ENCODE measurements at regions not wholly inside any gene's neighbourhood (a gene's known extent, or its start where the extent isn't known, plus 50 kb on each side); places are given as distances from the start of the nearest gene placed in this dataset.
"Not testable (repeated sequence)": the region's sequence is repeated elsewhere in the genome, so short reads cannot be mapped to it uniquely, and the experiment has no call there.

DNA sequence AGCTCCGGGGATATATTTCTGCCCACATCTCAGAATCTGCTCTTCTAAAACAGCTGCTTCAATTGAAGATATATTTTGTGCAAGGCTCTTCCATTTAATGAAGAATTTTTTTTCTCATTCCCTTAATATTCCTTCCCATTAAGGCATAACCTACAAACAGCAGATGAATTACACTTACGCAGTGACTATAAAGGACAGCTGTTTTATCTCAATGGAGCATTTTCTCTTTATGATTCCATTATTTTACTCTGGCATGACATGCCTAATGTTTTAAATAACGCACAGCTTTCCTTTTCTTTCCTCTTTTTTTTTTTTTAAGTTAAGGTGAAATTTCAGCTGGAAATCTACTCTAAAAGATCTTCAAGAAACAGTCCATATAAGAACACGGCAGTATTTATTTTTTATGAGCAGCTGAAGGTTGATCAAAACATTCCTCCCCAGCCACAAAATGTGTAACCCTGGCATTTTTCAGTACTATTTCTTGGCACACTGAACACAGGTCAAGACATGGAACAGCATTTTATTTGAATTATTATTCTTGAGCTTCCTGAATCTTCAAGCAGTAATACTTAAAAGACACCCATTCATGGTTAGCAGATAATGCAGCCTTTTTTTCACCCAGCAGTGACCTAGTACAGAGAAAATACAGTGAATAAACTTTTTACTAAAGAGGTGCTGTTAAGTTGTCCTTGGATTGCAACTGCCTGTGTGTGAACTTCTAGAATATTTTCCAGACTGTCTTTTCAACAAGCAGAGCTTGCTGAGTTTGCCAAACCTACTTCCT, 118.1 kb upstream of the FOXN3 start:
- in situ Hi-C loops (cut with HindIII; ENCODE audit: low sequenced_read_pairs) = no loop called here

DNA sequence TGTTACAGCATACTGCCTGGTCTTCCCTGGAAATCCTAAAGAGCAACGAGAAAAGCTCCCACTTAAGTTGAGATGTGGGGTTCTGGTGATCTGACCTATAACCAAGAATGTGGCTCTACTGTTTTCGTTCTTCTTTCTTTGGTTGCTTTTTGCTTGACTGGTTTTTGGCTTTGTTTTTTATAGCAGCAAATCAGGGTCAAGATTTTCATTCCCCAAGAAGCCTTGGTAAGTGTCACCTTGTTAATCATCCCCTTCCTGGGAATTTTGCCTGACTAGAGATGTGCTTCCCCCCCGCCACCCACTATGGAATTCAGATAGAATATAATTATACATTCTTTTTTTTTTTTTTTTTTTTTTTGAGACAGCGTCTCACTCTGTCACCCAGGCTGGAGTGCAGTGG, 116.7 kb upstream of the FOXN3 start:
- in situ Hi-C loops (cut with HindIII; ENCODE audit: low sequenced_read_pairs) = no loop called here

DNA sequence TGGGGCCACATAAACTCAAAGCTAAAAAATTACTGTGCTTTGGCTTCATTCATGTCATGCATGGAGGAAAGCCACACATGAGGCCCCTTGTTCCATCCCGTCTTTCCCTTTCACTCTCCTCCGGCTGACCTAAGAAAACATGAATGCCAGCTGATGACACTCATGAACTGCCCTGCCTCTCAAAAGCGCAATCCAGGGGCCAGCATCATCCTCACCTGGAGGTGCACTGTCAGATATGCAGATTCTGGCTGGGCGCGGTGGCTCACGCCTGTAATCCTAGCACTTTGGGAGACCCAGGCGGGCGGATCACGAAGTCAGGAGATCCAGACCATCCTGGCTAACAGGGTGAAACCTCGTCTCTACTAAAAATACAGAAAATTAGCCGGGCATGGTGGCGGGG, 116.1 kb upstream of the FOXN3 start:
- in situ Hi-C loops (cut with HindIII; ENCODE audit: low sequenced_read_pairs) = no loop called here

DNA sequence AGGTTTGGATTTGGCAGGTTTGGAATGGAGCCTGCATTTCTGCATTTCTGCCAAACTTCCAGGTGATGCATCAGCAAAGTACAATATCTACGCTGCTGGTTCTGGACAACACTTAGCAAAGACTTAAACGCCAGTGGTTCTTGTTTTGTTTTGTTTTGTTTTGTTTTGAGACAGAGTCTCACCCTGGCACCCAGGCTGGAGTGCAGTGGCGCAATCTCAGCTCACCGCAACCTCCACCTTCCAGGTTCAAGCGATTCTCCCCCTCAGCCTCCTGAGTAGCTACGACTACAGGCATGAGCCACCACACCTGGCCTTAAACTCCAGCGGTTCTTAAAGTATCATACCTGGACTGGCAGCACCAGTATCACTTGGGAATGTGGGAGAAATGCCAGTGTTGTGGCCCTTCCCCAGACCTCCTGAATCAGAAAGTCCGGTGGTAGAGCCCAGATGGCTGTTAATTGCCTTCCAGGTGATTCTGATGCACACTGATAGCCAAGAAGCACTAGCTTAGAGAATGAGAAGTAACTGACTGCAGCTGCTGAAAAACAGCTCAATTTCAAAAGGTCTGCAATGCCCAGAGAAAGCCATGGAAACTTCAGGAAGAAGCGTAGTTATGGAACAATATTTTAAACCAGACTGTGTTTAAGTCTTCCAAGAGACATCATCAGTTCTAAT, 114.8 kb upstream of the FOXN3 start:
- in situ Hi-C loops (cut with HindIII; ENCODE audit: low sequenced_read_pairs) = no loop called here

DNA sequence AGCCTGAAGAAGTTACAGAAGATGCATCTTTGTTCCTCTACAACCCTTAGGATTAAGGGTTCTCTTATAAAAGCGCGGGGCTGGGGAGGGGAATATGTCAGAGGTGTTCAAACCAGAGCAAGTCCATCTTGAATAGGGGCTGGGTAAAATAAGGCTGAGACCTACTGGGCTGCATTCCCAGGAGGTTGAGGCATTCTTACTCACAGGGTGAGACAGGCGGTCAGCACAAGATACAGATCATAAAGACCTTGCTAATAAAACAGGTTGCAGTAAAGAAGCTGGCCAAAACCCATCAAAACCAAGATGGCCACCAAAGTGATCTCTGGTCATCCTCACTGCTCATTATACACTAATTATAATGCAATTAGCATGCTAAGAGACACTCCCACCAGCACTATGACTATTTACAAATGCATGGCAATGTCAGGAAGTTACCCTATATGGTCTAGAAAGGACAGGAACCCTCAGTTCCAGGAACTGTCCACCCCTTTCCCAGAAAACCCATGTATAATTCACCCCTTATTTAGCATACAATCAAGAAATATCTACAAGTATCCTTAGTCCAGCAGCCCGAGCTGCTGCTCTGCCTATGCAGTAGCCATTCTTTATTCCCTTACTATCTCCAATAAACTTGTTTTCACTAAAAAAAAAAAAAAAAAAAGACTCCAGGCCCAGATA, 108.1 kb upstream of the FOXN3 start:
- in situ Hi-C loops (cut with HindIII; ENCODE audit: low sequenced_read_pairs) = no loop called here

DNA sequence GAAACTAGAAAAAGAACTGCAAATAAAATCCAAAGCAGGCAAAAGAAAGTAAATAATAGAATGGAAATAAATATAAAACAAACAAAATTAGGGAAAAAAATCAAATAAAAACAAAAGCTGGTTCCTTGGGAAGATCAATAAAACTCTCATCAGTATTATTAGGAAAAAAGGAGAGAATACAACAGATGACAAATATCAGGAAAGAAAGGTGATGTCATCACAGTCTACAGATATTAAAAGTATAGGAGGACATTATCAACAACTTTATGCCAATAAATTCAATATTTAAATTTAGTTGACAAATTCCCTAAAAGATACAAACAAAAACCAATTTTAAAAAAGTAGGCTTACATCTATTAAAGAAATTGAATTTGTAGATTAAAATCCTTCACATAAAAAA, 107.4 kb upstream of the FOXN3 start:
- in situ Hi-C loops (cut with HindIII; ENCODE audit: low sequenced_read_pairs) = no loop called here

DNA sequence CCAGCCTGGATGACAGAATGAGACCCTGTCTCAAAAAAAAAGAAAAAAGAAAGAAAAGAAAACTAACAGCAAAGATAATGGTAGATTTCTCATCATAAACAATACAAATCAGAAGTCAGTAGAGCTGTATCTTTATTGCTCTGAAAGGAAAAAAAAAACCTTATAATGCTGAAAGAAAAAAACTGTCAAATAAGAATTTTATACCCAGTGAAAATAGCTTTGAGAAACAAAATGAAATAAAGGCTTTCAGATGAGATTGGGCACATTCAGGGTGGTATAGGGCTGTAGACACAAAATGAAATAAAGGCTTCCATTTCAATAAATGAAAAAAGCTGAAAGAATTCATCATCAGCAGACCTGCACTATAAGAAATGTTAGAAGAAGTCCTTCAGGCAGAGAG, 105.0 kb upstream of the FOXN3 start:
- in situ Hi-C loops (cut with HindIII; ENCODE audit: low sequenced_read_pairs) = no loop called here

DNA sequence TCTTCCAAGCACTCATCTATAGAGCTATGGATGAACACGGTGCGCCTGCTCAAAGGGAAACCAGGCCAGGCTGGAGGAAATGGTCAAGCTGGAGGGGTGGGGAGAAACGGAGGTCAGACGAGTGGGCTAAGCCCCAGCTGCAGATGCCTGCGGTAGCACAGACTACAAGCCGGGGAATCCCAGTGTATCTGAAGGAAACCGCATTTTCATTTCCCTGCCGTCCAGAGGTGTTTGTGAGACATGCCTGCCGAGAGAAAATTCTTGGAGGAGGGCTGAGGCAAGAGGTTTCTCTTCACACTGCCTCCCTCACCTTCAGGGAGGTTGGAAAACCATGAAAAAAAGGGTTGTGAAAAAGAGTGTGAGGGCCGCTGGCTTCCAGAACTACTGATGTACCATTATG, 102.0 kb upstream of the FOXN3 start:
- in situ Hi-C loops (cut with HindIII; ENCODE audit: low sequenced_read_pairs) = no loop called here

DNA sequence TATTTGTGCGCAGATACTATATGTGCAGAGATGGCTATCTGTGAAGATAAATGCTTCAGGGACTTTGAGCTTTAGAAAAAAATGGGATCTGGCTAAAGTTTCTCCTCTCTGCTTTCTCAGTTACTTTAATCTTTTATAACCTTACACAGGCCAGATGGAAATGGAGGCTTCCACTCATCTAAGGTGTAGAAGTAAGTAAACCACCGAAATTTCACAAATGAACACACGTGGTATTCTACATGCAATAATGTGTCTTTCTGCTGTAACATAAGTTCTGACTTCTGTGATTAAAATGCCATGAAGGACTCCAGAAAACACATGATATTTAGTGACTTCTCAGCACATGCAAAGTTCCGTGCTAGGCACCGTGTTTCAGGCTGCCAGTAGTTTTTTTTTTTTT, 99.1 kb upstream of the FOXN3 start:
- in situ Hi-C loops (cut with HindIII; ENCODE audit: low sequenced_read_pairs) = no loop called here

DNA sequence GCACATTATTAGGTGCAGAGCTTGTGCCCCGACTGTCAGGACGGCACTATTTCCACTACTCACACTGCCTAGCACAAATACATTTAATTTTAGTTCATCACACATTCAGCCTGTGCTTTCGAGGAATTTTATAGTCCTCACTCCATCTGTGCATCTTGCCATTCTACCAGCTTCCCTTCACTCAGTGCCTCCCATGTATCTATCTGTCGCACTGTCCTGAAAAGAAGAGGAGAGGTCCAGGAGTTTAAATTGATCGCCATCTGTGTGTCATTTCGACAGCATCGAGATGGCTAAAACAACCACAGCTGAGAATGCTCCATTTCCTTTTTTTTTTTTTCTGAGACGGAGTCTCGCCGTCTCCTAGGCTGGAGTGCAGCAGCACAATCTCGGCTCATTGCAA, 97.6 kb upstream of the FOXN3 start:
- in situ Hi-C loops (cut with HindIII; ENCODE audit: low sequenced_read_pairs) = no loop called here

DNA sequence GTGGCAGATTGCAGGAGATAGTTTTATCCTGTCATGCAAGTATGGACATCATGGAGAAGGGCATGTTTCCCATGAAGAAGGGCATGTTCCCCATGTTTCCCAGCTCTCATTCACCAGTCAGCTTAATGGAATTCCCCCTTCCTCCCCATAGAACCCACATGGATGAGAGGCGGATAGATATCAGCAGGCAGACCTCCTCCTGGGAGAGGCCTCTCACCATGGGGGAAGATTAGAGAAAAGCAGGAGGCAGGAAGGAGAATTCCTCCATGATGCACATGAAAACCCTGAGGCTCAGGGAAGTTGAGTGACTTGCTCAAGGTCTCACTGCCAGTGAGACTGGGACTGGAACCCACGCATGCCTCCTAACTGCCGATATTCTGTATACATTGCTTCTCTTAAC, 92.9 kb upstream of the FOXN3 start:
- in situ Hi-C loops (cut with HindIII; ENCODE audit: low sequenced_read_pairs) = no loop called here

DNA sequence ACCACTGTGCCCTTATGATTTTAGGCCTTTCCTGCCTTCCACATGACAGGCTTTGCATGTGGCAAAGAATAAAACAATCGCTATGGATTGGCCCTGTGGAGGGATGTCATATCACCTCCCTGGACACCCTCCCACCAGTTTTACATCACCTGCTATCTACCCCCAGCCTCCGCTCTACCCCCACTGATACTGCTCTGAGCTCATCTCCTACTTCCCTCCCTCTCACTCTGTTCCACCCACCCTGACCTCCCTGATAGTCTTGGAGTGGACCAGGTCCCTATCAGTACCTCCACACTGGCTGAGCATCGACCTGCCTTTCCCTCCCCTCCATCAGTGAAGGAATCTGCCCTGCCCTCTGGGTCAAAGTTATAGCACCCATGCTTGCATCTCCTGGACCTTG, 91.8 kb upstream of the FOXN3 start:
- in situ Hi-C loops (cut with HindIII; ENCODE audit: low sequenced_read_pairs) = no loop called here

DNA sequence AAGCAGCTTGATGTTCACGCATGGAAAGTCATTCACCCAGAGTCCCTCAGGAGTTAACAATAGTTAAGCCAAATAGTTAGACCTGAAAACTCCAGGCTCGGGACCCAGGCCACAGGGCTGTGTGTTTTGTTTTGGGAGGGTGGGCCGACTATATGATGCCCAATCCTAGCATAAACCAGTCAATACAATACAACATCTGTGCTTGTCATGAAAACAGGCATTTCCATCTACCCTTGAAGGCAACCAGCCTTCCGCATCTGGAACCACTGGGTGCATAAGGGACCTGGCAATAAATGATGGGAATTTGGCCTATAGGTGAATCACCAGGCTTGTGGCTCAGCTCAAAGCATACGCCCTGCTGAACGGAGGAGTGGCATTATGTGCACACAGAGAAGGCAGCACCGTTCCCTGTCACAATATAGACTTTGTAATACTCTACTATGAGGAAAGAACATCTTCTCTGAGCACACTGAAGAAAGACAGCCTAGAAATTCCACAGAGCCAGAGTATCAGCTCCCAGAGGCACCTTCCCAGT, 91.0 kb upstream of the FOXN3 start:
- in situ Hi-C loops (cut with HindIII; ENCODE audit: low sequenced_read_pairs) = no loop called here

DNA sequence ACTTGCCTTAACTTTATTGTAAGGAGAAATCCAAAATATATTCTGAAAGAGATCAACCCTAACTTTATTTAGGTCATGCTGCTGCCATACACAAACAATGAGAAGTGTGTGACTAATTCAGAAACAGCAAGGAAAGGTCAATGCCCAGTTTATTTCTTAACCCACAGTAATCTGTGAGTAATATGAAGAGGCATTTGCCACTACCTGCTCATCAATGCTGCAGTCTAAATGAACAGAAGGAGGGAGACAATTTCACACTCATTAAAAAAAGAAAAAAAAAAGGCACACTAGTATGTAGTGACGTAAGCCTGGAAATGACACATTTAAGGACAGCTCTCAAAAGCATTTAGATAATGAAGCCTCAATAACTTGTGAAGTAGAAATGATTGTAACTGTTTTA, 90.5 kb upstream of the FOXN3 start:
- in situ Hi-C loops (cut with HindIII; ENCODE audit: low sequenced_read_pairs) = no loop called here

DNA sequence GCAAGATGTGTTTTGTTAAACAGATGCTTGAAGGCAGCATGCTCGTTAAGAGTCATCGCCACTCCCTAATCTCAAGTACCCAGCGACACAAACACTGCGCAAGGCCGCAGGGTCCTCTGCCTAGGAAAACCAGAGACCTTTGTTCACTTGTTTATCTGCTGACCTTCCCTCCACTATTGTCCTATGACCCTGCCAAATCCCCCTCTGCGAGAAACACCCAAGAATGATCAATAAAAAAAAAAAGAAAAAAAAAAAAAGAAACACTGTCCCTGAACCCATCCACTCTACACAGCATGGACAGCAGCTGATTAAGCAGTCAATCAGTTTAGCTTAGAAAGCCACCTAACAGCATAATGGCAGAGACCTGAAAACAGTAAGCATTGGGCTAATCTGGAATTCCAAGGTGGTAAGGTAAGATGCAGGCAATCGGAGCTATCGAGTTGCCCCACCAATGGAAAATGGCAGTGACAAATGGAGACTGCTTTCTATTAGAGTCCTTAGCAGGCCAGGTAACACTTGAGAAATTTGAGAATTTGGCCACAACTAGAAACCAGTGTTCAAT, 89.9 kb upstream of the FOXN3 start:
- in situ Hi-C loops (cut with HindIII; ENCODE audit: low sequenced_read_pairs) = not testable (repeated sequence)

DNA sequence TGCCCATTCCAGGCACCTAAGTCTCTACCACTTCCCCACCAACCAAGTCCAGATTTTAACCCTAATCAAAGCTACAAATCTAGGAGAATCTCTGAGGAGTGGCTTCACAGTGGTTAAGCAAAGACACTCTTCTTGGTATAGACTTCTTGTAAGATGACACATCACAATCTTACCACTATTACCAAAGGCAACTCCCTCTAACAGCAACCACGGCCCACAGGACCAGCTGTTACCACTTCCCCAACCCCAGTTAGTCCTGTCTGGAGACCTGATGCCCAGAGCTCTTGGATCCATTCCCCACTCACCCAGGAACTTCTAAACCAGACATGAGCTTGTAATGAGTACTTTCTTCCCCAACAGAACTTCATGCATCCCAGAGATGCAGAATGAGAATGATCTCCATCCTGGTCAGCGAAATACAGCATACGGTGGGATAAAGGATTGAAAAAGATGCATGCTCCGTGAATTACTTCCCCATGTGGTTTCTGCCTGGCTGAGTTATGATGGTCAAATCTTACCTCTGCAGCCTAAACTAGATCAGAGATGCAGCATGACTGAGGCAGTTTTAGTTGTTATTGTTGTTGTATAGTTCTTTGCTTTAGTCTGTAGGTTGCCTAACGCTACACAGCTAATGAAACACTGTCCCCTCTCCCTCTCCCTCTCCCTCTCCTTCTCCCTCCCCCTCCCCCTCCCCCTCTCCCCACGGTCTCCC, 87.7 kb upstream of the FOXN3 start:
- in situ Hi-C loops (cut with HindIII; ENCODE audit: low sequenced_read_pairs) = no loop called here

DNA sequence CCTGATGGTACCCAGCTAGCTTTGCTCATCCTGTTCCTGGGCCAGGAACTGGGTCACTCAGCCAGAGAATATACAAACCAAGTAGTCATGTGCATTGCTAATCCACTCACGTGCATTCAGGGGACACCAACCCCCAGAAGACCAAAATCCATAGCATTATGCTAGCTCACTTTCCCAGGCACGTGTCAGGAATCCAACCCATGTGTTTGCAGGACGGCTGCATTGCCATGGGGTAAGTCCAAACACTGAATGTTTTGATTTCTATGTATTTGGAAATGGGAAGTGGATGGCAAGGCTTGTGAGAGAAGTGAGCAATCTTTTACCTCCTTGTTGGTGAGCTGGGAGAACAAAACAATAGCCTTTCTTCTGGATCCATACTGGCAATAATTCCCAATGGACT, 87.1 kb upstream of the FOXN3 start:
- in situ Hi-C loops (cut with HindIII; ENCODE audit: low sequenced_read_pairs) = no loop called here

DNA sequence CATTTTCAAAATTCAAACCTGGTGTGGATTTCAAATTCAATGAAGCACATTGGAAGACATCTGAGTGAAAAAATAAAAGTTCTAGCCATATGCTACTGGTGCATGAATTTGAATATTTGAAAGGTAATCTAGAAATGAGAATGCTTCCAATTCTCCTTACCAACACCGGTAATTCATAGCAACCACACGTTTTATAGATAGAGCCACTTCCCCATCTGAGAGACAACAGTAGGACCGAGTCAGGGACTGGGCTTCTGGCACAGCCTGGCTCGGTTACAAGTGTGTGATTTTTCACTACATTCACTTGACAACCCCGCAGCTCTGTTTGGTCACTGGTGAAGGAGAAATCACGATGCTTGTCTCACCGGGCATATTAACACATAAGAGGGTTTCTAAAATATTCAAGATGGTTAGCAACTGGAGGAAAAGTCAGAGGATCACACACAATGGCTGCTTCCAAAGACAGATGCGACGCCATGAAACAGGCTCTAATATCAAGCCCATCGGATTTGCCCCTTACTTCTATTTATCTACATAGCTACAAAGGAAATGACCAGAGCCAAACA, 86.5 kb upstream of the FOXN3 start:
- in situ Hi-C loops (cut with HindIII; ENCODE audit: low sequenced_read_pairs) = no loop called here

DNA sequence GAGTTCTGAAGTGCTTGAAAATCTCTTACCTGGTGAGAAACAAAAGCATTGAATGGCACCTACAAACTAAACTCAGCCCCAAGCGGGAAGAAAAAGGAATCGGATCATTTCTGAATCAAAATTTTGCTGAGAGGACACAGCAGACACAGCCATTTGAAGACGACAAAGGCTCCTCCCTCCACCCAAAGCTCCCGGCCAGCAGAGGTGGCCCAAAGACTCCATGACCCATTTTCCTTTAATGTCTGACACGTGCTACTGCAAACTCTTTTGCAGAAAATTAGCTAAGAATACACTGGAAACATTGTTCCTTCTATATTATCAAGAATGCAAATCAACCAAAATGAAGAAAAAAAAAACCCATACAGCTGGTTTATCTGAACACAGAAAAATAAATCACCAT, 85.9 kb upstream of the FOXN3 start:
- in situ Hi-C loops (cut with HindIII; ENCODE audit: low sequenced_read_pairs) = no loop called here

DNA sequence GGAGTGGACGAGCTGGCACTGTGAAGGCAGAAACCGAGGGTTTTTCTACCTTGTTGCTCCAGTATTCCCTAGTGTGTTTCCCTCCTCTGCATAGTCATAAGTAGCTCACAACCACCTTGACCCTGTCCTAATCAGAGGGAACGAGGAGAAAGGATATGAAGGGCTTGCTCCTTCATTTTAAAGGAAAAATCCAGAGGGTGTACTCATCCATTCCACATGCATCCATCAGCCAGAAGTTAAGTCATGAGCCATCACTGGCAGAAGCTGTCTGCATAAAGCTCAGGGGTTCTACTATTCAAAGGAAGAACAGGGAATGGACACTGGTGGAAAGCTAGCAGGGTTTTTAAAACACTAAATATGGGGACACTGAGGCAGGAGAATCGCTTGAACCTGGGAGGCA, 84.3 kb upstream of the FOXN3 start:
- in situ Hi-C loops (cut with HindIII; ENCODE audit: low sequenced_read_pairs) = no loop called here

DNA sequence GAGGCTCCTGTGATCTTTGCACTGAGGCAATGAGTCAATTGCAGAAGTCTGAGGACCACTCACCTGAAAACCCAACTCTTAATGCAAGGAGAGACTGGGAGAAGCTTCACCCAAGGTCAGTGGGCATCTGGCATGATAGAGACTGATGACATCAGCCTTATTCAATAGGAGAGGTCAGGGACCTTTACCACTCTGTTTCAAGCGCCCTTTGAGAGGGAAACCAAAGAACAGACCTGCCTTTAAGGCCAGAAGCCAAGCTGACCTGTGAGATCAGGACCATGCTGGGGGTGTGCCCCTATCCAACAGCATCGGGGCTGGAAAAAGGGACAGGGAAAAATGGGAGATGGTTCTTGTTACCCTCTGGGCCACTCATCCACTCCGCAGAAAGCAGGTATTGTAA, 83.3 kb upstream of the FOXN3 start:
- in situ Hi-C loops (cut with HindIII; ENCODE audit: low sequenced_read_pairs) = no loop called here

All from DLD1 (cell line).